Activated naive CD4-positive, alpha-beta T cell treated with anti-CD3 and anti-CD28 coated beads for 36 hours (primary cell): ENCODE measurements at regions not wholly inside any gene's neighbourhood (a gene's known extent, or its start where the extent isn't known, plus 50 kb on each side); places are given as distances from the start of the nearest gene placed in this dataset.

Experiments used
- CTCF ChIA-PET: fragments of 350-600 bp; sonication (Branson Sonifier 250); formaldehyde crosslinking; loops from one replicate; lab custom pipeline; 2021; ENCODE audit warnings: antibody characterized with exemption; lab: Charles Lee
- DNase-seq: peaks from one replicate; pipeline ENCODE4 v3.0.0-alpha.2; 2020
- H3K27ac Mint-ChIP-seq: one replicate; pipeline ENCODE4 v1.8.0; 2021; ENCODE audit warnings: mild to moderate bottlenecking, mixed read lengths
- H3K27me3 Mint-ChIP-seq: one replicate; pipeline ENCODE4 v1.8.0; 2021; ENCODE audit warnings: low read depth, mixed read lengths
- H3K36me3 Mint-ChIP-seq: one replicate; pipeline ENCODE4 v1.8.0; 2021; ENCODE audit warnings: low read depth, mixed read lengths
- H3K4me1 Mint-ChIP-seq: one replicate; pipeline ENCODE4 v1.8.0; 2021; ENCODE audit warnings: low read depth, mixed read lengths
- H3K4me3 Mint-ChIP-seq: one replicate; pipeline ENCODE4 v1.8.0; 2021; ENCODE audit warnings: mild to moderate bottlenecking, moderate library complexity, mixed read lengths
- H3K9me3 Mint-ChIP-seq: one replicate; pipeline ENCODE4 v1.8.0; 2021; ENCODE audit warnings: mixed read lengths
- intact Hi-C: fragments of 100-400 bp; cut with micrococcal nuclease; formaldehyde crosslinking; loops from one replicate; pipeline ENCODE4 v1.15.1; 2023

GRCh38 chr20:17881741-17882064, 86.9 kb downstream of the SNX5 start:
- no peak for DNase-seq
- Mint-ChIP-seq H3K9me3 (no peaks in the 10 kb centered on the region), H3K4me3 (no peak overlapping the region), H3K27me3 (peaks cover 8% of the 10 kb centered on the region), H3K36me3 (no peaks in the 10 kb centered on the region), H3K4me1 (peaks cover 12% of the 10 kb centered on the region), H3K27ac (no peak overlapping the region)
- CTCF ChIA-PET, result no interaction called here
- intact Hi-C loops, result no loop called here

GRCh38 chr20:17878912-17879602, 89.5 kb downstream of the SNX5 start:
- Mint-ChIP-seq H3K4me1 (peaks cover 16% of the 10 kb centered on the region), H3K27me3 (peaks cover 7% of the 10 kb centered on the region), H3K9me3 (no peaks in the 10 kb centered on the region), H3K4me3 (no peak overlapping the region), H3K36me3 (no peaks in the 10 kb centered on the region), H3K27ac (no peak overlapping the region)
- CTCF ChIA-PET, result interaction anchor here (1.0 to 1.2 kb wide), 2 partner anchors 12 to 16 kb away, joined by 3 to 4 read pairs; no protein-coding TSS in a partner anchor
- intact Hi-C loops, result no loop called here
- peak; percentile 49 for DNase-seq

DNA sequence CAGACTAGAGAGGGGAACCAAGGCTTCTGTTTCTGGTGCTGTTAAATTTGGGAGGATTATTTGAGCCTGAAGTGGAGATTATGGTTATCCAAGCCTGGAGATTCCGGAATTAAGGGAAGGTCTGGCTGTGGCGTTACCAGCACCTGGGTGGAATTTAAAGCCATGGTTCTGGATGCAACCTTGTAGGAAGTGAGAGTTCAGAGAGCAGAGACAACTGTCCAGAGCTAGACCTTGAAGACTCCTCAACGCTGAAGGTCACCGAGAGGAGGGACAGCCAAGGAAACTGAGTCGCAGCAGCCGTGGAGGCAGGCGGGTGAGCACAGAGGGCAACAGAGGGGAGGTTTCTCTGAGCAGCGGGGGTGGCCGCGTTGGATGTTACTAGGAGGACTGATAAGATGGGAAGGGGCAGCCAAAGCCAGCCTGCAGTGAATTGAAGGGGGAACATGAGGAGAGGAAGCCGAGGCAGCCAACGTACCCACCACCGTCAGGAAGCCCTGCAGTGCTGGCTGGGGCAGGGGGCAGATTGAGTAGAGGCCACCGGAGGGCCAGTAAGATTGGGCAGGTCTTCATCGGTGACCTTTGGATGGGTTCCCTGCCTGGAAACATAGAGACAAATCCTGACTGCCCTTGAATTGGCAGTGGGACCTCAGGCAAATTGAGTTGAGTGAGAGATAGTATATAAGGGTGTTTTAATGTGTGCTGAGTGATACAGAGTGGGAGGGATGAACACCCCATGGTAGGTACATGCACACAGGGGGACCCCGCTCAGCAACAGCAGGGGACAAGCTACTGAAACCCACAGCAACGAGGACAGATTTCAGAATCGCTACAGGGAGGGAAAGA, 90.3 kb downstream of the SNX5 start:
- H3K27ac Mint-ChIP-seq, result no peak overlapping the region
- CTCF ChIA-PET, result interaction anchor here (1.0 kb wide), 1 partner anchor 17 kb away, joined by 4 read pairs; no protein-coding TSS in a partner anchor
- H3K27me3 Mint-ChIP-seq, result peaks cover 6% of the 10 kb centered on the region
- peaks cover 16% of the 10 kb centered on the region for H3K4me1 Mint-ChIP-seq
- H3K36me3 Mint-ChIP-seq, result no peaks in the 10 kb centered on the region
- no peak overlapping the region for H3K4me3 Mint-ChIP-seq
- no peak for DNase-seq
- H3K9me3 Mint-ChIP-seq, result no peaks in the 10 kb centered on the region
- intact Hi-C loops, result no loop called here

- Mint-ChIP-seq H3K27ac (no peak overlapping the region), H3K4me3 (no peak overlapping the region), H3K4me1 (peaks cover 22% of the 10 kb centered on the region), H3K9me3 (no peaks in the 10 kb centered on the region), H3K36me3 (no peaks in the 10 kb centered on the region), H3K27me3 (peaks cover 9% of the 10 kb centered on the region)
- DNase-seq, result no peak
- intact Hi-C loops, result no loop called here
- CTCF ChIA-PET, result no interaction called here
Observed at GRCh38 chr20:17875981-17876385, 92.6 kb downstream of the SNX5 start.

- Mint-ChIP-seq H3K36me3 (no peaks in the 10 kb centered on the region), H3K27me3 (peaks cover 9% of the 10 kb centered on the region), H3K4me3 (no peak overlapping the region), H3K27ac (no peak overlapping the region), H3K4me1 (peaks cover 22% of the 10 kb centered on the region), H3K9me3 (no peaks in the 10 kb centered on the region)
- intact Hi-C loops, result no loop called here
- no peak for DNase-seq
- CTCF ChIA-PET, result interaction anchor here (0.5 kb wide), 1 partner anchor 10 kb away, joined by 3 read pairs; no protein-coding TSS in a partner anchor
Observed at GRCh38 chr20:17875106-17875980, 93.3 kb downstream of the SNX5 start.

GRCh38 chr20:17874271-17875105, 94.1 kb downstream of the SNX5 start:
- Mint-ChIP-seq H3K4me1 (peaks cover 22% of the 10 kb centered on the region), H3K27ac (no peak overlapping the region), H3K4me3 (no peak overlapping the region), H3K9me3 (no peaks in the 10 kb centered on the region), H3K27me3 (peaks cover 9% of the 10 kb centered on the region), H3K36me3 (no peaks in the 10 kb centered on the region)
- CTCF ChIA-PET, result interaction anchor here (0.5 kb wide), 1 partner anchor 9 kb away, joined by 3 read pairs; no protein-coding TSS in a partner anchor
- intact Hi-C loops, result no loop called here
- DNase-seq, result no peak

DNA sequence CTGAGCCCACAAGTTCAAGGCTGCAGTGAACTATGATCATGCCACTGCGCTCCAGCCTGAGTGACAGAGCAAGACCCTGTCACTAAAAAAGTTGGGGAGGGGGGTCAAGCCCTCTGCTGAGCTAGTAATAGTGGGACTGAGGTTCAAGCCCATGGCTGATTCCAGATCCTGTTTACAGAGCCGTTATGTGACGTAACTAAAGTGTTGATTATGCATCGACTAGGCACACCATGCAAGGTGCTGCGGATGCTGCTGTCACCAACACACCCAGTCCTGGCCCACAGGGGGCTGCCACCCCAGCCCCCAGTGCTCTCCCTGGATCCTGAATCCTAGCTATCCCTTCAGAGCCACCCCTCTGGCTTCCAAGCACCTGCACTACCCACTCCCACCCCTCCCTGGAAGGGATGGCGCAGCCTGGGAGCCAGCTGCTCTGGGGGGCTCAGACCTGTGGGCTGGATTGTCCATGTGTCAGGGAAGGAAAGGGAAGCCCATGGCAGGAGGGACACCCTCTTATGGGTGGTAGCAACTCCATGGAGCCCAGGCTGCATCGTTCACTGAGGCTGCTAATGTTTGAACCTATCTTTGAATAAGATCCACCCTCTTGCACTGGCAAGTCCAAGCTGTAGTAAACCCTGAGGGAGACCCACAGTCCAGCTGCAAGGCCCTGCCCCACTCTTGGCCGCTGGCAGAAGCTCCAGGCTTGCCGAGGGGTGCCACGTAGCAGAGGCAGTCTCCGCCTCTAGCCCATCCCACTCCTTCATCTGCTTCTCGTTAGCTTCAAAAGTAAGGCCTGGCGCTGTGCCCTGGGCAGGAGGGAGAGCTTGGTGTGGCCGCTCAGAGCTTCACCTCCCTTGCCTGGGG, 95.0 kb downstream of the SNX5 start:
- intact Hi-C loops, result no loop called here
- Mint-ChIP-seq H3K36me3 (no peaks in the 10 kb centered on the region), H3K9me3 (no peaks in the 10 kb centered on the region), H3K4me3 (no peak overlapping the region), H3K27ac (no peak overlapping the region), H3K27me3 (peaks cover 9% of the 10 kb centered on the region), H3K4me1 (peaks cover 16% of the 10 kb centered on the region)
- CTCF ChIA-PET, result interaction anchor here (0.5 to 0.8 kb wide), 3 partner anchors 139 to 226 kb away, joined by 3 to 4 read pairs (median 3); no protein-coding TSS in a partner anchor
- DNase-seq, result no peak

- Mint-ChIP-seq H3K27me3 (peaks cover 8% of the 10 kb centered on the region), H3K9me3 (no peaks in the 10 kb centered on the region), H3K36me3 (no peaks in the 10 kb centered on the region), H3K27ac (no peak overlapping the region), H3K4me1 (peaks cover 10% of the 10 kb centered on the region), H3K4me3 (no peak overlapping the region)
- intact Hi-C loops, result no loop called here
- DNase-seq, result no peak
- CTCF ChIA-PET, result interaction anchor here (0.5 to 0.8 kb wide), 4 partner anchors 19 to 225 kb away, joined by 3 to 4 read pairs (median 3); no protein-coding TSS in a partner anchor
Observed at GRCh38 chr20:17872959-17873358, 95.6 kb downstream of the SNX5 start.

DNA sequence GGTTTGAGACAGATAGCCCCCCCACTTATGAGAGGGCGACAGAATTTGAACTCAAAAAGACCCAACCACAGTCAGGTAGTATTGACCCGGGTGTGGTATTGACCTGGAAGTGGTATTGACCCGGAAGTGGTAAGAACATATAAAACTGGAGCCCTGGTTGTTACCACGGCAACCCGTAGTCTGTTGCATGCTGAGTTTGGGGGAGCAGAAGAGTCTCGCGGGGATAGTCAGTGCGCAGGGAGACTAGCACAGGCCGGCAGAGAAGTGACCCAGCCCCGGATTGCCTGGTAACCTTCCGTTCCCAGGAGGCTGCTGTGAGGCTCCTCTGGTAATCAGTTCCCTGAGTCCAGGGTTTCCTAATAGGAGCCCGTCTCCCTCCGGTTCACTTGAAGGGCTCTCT, 96.2 kb downstream of the SNX5 start:
- peaks cover 10% of the 10 kb centered on the region for H3K4me1 Mint-ChIP-seq
- no peaks in the 10 kb centered on the region for H3K36me3 Mint-ChIP-seq
- CTCF ChIA-PET, result interaction anchor here (0.5 kb wide), 1 partner anchor 19 kb away, joined by 3 read pairs; no protein-coding TSS in a partner anchor
- intact Hi-C loops, result no loop called here
- no peaks in the 10 kb centered on the region for H3K9me3 Mint-ChIP-seq
- H3K4me3 Mint-ChIP-seq, result no peak overlapping the region
- no peak for DNase-seq
- peaks cover 8% of the 10 kb centered on the region for H3K27me3 Mint-ChIP-seq
- H3K27ac Mint-ChIP-seq, result no peak overlapping the region

- Mint-ChIP-seq H3K36me3 (no peaks in the 10 kb centered on the region), H3K27me3 (peaks cover 8% of the 10 kb centered on the region), H3K9me3 (no peaks in the 10 kb centered on the region), H3K4me1 (peaks cover 10% of the 10 kb centered on the region), H3K27ac (no peak overlapping the region), H3K4me3 (no peak overlapping the region)
- no peak for DNase-seq
- CTCF ChIA-PET, result no interaction called here
- intact Hi-C loops, result no loop called here
Observed at GRCh38 chr20:17871886-17872285, 96.7 kb downstream of the SNX5 start.

GRCh38 chr20:17871181-17871580, 97.4 kb downstream of the SNX5 start:
- Mint-ChIP-seq H3K4me1 (peaks cover 10% of the 10 kb centered on the region), H3K27ac (no peak overlapping the region), H3K36me3 (no peaks in the 10 kb centered on the region), H3K4me3 (no peak overlapping the region), H3K27me3 (peaks cover 8% of the 10 kb centered on the region), H3K9me3 (no peaks in the 10 kb centered on the region)
- intact Hi-C loops, result no loop called here
- no peak for DNase-seq
- CTCF ChIA-PET, result no interaction called here
